Liver (tissue), 3 donors: ENCODE measurements at regions not wholly inside any gene's neighbourhood (a gene's known extent, or its start where the extent isn't known, plus 50 kb on each side); places are given as distances from the start of the nearest gene placed in this dataset.

Source experiments
- TF ChIP-seq, protein P1 (sequence below): IDR thresholded peaks from 2 replicates; pipeline ENCODE4 v1.6.1; 2016; ENCODE audit warnings: antibody characterized with exemption
- TF ChIP-seq, protein P2 (sequence below): fragments of 150-350 bp; IDR thresholded peaks from 2 replicates; pipeline ENCODE4 v1.5.1; 2017; ENCODE audit warnings: improper control_type of control experiment, low read depth, low read length; ENCODE audit not compliant: missing input control
- donor health status: healthy.
- donor health status: healthy.

DNA sequence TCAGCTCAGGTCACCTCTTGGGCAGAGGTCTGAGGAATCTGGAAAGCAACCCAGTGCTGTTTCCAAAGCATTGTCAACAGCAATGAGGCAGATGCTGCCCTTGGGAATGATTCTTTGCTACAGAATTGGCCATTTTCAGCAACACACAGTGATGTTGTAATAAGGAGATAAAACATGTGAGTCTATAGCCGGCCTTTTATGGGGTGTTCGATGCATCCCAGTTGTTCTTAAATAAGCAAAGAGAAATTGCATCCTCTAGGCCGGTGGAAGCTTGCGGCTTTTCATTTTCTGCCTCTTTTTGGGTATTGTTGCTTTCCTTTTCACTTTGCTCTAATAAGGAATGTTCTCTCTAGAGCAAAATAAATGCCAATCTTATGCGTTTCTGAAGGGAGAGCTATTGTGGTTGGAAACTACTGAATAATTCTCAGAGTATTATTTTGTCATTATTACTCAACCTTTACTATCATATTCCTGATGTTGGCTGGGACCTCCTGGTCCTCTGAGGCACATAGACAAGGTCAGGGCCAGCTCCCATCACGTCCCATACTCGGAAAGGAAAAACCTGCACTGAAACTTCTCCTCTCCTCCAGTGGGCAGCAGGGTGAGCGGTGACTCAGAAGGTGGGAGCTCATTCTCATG is 214.2 kb downstream of the CDH26 start:
- TF ChIP-seq, protein P1, sequence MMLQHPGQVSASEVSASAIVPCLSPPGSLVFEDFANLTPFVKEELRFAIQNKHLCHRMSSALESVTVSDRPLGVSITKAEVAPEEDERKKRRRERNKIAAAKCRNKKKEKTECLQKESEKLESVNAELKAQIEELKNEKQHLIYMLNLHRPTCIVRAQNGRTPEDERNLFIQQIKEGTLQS, result no peak
- TF ChIP-seq, protein P2, sequence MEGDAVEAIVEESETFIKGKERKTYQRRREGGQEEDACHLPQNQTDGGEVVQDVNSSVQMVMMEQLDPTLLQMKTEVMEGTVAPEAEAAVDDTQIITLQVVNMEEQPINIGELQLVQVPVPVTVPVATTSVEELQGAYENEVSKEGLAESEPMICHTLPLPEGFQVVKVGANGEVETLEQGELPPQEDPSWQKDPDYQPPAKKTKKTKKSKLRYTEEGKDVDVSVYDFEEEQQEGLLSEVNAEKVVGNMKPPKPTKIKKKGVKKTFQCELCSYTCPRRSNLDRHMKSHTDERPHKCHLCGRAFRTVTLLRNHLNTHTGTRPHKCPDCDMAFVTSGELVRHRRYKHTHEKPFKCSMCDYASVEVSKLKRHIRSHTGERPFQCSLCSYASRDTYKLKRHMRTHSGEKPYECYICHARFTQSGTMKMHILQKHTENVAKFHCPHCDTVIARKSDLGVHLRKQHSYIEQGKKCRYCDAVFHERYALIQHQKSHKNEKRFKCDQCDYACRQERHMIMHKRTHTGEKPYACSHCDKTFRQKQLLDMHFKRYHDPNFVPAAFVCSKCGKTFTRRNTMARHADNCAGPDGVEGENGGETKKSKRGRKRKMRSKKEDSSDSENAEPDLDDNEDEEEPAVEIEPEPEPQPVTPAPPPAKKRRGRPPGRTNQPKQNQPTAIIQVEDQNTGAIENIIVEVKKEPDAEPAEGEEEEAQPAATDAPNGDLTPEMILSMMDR, result no peak
